ENCODE measurements at regions not wholly inside any gene's neighbourhood (a gene's known extent, or its start where the extent isn't known, plus 50 kb on each side); places are given as distances from the start of the nearest gene placed in this dataset.

DNA sequence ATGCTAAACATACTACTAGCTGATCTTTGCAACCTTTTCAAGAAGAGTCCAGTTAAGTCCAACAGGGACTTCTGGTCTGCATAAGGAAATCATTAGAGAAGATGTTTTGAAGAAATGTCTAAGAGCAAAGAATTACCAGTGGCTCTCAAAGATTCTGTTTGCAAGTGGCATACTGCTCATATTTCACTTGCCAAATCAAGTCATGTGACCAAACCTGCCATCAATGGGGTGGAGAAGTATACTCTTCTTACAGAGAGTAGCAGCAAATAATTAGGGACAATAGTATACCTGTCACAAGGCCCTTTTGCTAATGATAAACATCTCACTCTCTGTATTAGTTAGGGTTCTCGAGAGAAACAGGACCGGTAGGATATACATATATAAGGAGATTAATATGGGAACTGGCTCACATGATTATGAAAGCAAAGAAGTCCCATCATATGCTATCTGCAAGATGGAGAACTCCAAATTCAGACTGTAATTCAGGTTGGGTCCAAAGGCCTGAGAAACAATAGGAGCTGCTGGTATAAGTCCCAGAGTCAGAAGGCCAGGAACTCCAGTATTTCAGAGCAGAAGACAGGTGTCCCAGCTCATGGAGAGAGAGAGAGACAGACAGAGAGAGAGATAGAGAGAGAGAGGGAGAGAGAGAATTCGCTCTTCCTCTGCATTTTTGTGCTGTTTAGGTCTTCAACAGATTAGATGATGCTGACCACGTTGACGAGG lies 111.5 kb downstream of the LCA5 start (continued):
- TF ChIP-seq KAT7 (CRISPR knock-in tag; IDR thresholded peaks at IDR 0.05; ENCODE audit: borderline replicate concordance) = no peak

DNA sequence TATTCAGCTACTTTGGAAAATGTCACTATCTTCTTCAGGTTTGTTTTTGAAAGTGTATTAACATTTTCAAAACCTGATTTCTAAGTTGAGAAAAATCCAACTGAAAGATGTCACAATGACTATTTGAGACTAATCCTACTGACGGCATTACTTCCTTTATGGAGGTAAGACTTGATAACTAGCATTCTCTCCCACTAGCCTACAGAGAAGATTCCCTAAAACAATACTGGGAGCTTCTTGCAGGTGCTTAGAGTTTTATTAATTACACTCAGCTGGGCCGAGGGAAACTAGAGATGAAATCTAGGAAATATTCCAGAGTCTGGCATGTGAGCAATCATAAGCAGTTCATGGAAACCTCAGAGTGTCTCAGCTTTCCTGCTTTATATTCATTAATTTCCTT lies 114.0 kb downstream of the LCA5 start:
- no TSS peak for BruUV-seq (replicated peaks)
- H3K27me3 ChIP-seq (ENCODE audit: control insufficient read depth in 1 of 2, insufficient read depth in 2 of 2, low read length in 2 of 2) = no peaks in the 10 kb centered on the region
- no peak overlapping the region for H3K9ac ChIP-seq (ENCODE audit: insufficient read depth, low read depth, low read length)
- no peak overlapping the region for H2AFZ ChIP-seq (ENCODE audit: low read length)
- ATAC-seq (no peak), FAIRE-seq (no peak), DNase-seq (ENCODE audit: low spot score) (no peak)
- H3K4me2 ChIP-seq (ENCODE audit: low read depth, low read length) = no peak overlapping the region
- intact Hi-C loops (cut with micrococcal nuclease; ENCODE audit: unreplicated experiment) (no loop called here), in situ Hi-C loops (cut with HindIII; ENCODE audit: extremely low pct_ligation_motif_present, low pct_unique_long_range_greater_than_20kb) (no loop called here)
- no peaks in the 10 kb centered on the region for H3K36me3 ChIP-seq (replicated peaks in 1 of 2; ENCODE audit: control insufficient read depth in 1 of 2, insufficient read depth in 2 of 2, low read length in 2 of 2)
- no peak overlapping the region for H3K27ac ChIP-seq (ENCODE audit: extremely low read length, insufficient read depth, low read length)
- WGBS (ENCODE audit: low lambda C conversion rate) = 3% methylated on average over 2 of the region's 2 CpGs
- no peak overlapping the region for H3K4me3 ChIP-seq (replicated peaks in 1 of 3; ENCODE audit: insufficient read depth in 1 of 3, low read depth in 2 of 3, low read length in 3 of 3)
- H4K20me1 ChIP-seq (ENCODE audit: insufficient read depth, low read length) = no peaks in the 10 kb centered on the region
- ChIA-PET POLR2A (no interaction called here), CTCF (ENCODE audit: low intra/inter-chr PET ratio, low total read pairs) (no interaction called here)
- H3K79me2 ChIP-seq (ENCODE audit: insufficient read depth, low read length) = no peaks in the 10 kb centered on the region
- no peaks in the 10 kb centered on the region for H3K9me3 ChIP-seq (ENCODE audit: low read length)
- no peaks in the 10 kb centered on the region for H3K4me1 ChIP-seq (ENCODE audit: insufficient read depth, low read length)
- no peak for TF ChIP-seq IKZF4 (CRISPR knock-in tag; IDR thresholded peaks at IDR 0.05; ENCODE audit: borderline replicate concordance, low read depth, not compliant biosample characterization)
- no peak for TF ChIP-seq ZNF574 (CRISPR knock-in tag; IDR thresholded peaks at IDR 0.05)
- no peak for TF ChIP-seq ZFP36 (IDR thresholded peaks at IDR 0.05; ENCODE audit: borderline replicate concordance, low read depth, low read length, partially characterized antibody)
- no peak for TF ChIP-seq HOXA3 (CRISPR knock-in tag; IDR thresholded peaks at IDR 0.05)
- TF ChIP-seq ZNF761 (CRISPR knock-in tag; conservative IDR thresholded peaks at IDR 0.05) = no peak
- no peak for TF ChIP-seq ZBTB7B (CRISPR knock-in tag; IDR thresholded peaks at IDR 0.05)
- no peak for TF ChIP-seq ZNF781 (CRISPR knock-in tag; IDR thresholded peaks at IDR 0.05; ENCODE audit: borderline replicate concordance, not compliant biosample characterization)
- TF ChIP-seq HES4 (CRISPR knock-in tag; IDR thresholded peaks at IDR 0.05; ENCODE audit: borderline replicate concordance) = no peak
- no peak for TF ChIP-seq ZBED4 (CRISPR knock-in tag; IDR thresholded peaks at IDR 0.05; ENCODE audit: borderline replicate concordance)
- no peak for TF ChIP-seq NCOA1 (CRISPR knock-in tag; IDR thresholded peaks at IDR 0.05)
- TF ChIP-seq, protein P1, sequence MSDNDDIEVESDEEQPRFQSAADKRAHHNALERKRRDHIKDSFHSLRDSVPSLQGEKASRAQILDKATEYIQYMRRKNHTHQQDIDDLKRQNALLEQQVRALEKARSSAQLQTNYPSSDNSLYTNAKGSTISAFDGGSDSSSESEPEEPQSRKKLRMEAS (IDR thresholded peaks at IDR 0.05) = no peak
- TF ChIP-seq HNRNPK (IDR thresholded peaks at IDR 0.05; ENCODE audit: low read depth, low read length, poor library complexity, severe bottlenecking) = no peak
- TF ChIP-seq, protein P2, sequence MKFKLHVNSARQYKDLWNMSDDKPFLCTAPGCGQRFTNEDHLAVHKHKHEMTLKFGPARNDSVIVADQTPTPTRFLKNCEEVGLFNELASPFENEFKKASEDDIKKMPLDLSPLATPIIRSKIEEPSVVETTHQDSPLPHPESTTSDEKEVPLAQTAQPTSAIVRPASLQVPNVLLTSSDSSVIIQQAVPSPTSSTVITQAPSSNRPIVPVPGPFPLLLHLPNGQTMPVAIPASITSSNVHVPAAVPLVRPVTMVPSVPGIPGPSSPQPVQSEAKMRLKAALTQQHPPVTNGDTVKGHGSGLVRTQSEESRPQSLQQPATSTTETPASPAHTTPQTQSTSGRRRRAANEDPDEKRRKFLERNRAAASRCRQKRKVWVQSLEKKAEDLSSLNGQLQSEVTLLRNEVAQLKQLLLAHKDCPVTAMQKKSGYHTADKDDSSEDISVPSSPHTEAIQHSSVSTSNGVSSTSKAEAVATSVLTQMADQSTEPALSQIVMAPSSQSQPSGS (CRISPR knock-in tag; IDR thresholded peaks at IDR 0.05) = no peak
- TF ChIP-seq WIZ (CRISPR knock-in tag; IDR thresholded peaks at IDR 0.05) = no peak

Data from HepG2 (cell line).